ENCODE measurements at regions not wholly inside any gene's neighbourhood (a gene's known extent, or its start where the extent isn't known, plus 50 kb on each side); places are given as distances from the start of the nearest gene placed in this dataset.

GRCh38 chr10:108319434-108320222 is 1155.1 kb upstream of the SORCS1 start:
- TF ChIP-seq, protein P1, sequence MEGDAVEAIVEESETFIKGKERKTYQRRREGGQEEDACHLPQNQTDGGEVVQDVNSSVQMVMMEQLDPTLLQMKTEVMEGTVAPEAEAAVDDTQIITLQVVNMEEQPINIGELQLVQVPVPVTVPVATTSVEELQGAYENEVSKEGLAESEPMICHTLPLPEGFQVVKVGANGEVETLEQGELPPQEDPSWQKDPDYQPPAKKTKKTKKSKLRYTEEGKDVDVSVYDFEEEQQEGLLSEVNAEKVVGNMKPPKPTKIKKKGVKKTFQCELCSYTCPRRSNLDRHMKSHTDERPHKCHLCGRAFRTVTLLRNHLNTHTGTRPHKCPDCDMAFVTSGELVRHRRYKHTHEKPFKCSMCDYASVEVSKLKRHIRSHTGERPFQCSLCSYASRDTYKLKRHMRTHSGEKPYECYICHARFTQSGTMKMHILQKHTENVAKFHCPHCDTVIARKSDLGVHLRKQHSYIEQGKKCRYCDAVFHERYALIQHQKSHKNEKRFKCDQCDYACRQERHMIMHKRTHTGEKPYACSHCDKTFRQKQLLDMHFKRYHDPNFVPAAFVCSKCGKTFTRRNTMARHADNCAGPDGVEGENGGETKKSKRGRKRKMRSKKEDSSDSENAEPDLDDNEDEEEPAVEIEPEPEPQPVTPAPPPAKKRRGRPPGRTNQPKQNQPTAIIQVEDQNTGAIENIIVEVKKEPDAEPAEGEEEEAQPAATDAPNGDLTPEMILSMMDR (IDR thresholded peaks at IDR 0.05 in 8 of 11, conservative IDR thresholded peaks at IDR 0.05 in 3 of 11), result no peak
- TF ChIP-seq POLR2A (IDR thresholded peaks at IDR 0.05) (no peak), POLR2AphosphoS5 (IDR thresholded peaks at IDR 0.05) (no peak)

Data from spleen (tissue), 7 donors.